Erythroblast (primary cell): ENCODE measurements at regions not wholly inside any gene's neighbourhood (a gene's known extent, or its start where the extent isn't known, plus 50 kb on each side); places are given as distances from the start of the nearest gene placed in this dataset.

Source experiments
- GATA1 ChIP-seq: IDR thresholded peaks from 2 replicates; pipeline ENCODE4 v1.6.1; 2011; ENCODE audit warnings: low read depth, mild to moderate bottlenecking, control low read depth, low read length, moderate library complexity
- POLR2A ChIP-seq: IDR thresholded peaks from 2 replicates; pipeline ENCODE4 v1.6.1; 2011; ENCODE audit warnings: mild to moderate bottlenecking, low read length

DNA sequence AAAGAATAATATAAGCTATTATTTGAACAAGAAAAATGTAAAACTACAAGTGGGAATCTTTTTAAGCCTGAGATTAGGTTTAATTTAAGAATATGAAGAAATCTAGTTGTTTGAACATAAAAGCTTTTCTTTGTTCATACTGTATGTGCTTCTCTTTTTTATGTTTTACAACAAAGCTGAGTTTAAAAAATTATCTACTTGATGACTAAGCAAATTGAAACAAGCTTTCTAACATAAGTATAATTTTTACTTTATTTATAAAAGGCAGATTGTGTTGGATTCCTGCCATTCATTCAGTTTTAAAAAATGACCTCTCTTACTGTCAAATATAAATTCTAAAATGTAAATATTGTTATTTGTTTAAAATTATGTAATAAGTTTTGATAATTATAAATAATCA lies 958.2 kb downstream of the DNAJB9 start:
- TF ChIP-seq POLR2A (no peak), GATA1 (no peak)
